HG03025 (cell line): ENCODE measurements at regions not wholly inside any gene's neighbourhood (a gene's known extent, or its start where the extent isn't known, plus 50 kb on each side); places are given as distances from the start of the nearest gene placed in this dataset.
"Not testable (repeated sequence)": the region's sequence is repeated elsewhere in the genome, so short reads cannot be mapped to it uniquely, and the experiment has no call there.

Experiments
- ATAC-seq: cut with Tn5 transposase; IDR thresholded peaks from one replicate; pipeline ENCODE4 v1.9.1; 2021; ENCODE audit warnings: mild to moderate bottlenecking, moderate library complexity; ENCODE audit not compliant: unreplicated experiment, low FRiP score

- no peak for ATAC-seq
These were observed 120.0 kb downstream of the GALR1 start for GRCh38 chr18:77369644-77370043.

- ATAC-seq = no peak
These were observed 124.2 kb downstream of the GALR1 start for GRCh38 chr18:77373730-77374445.

GRCh38 chr18:77374446-77374805 is 124.8 kb downstream of the GALR1 start:
- ATAC-seq = no peak

- no peak for ATAC-seq
These were observed 126.5 kb downstream of the GALR1 start for GRCh38 chr18:77376043-77376732.

GRCh38 chr18:77376733-77377094 is 127.1 kb downstream of the GALR1 start:
- ATAC-seq = no peak

GRCh38 chr18:77377813-77378212 is 128.2 kb downstream of the GALR1 start:
- ATAC-seq = no peak

GRCh38 chr18:77379976-77380509 is 130.4 kb downstream of the GALR1 start:
- ATAC-seq = no peak

- ATAC-seq = no peak
These were observed 131.0 kb downstream of the GALR1 start for GRCh38 chr18:77380695-77381094.

- no peak for ATAC-seq
These were observed 142.7 kb downstream of the GALR1 start for GRCh38 chr18:77392321-77392720.

GRCh38 chr18:77393519-77393918 is 143.9 kb downstream of the GALR1 start:
- ATAC-seq = no peak

- ATAC-seq = no peak
These were observed 146.3 kb downstream of the GALR1 start for GRCh38 chr18:77395953-77396352.

- no peak for ATAC-seq
These were observed 147.4 kb downstream of the GALR1 start for GRCh38 chr18:77397056-77397455.

GRCh38 chr18:77397617-77398016 is 148.0 kb downstream of the GALR1 start:
- no peak for ATAC-seq

- no peak for ATAC-seq
These were observed 150.9 kb downstream of the GALR1 start for GRCh38 chr18:77400561-77400960.

- ATAC-seq = no peak
These were observed 151.5 kb downstream of the GALR1 start for GRCh38 chr18:77401173-77401572.

GRCh38 chr18:77403969-77404535 is 154.4 kb downstream of the GALR1 start:
- ATAC-seq = no peak

- no peak for ATAC-seq
These were observed 155.4 kb downstream of the GALR1 start for GRCh38 chr18:77405096-77405495.

- ATAC-seq = no peak
These were observed 158.1 kb downstream of the GALR1 start for GRCh38 chr18:77407733-77408132.

- ATAC-seq = not testable (repeated sequence)
These were observed 171.9 kb downstream of the GALR1 start for GRCh38 chr18:77421546-77421945.

GRCh38 chr18:77422974-77423867 is 173.6 kb downstream of the GALR1 start:
- ATAC-seq = no peak

- ATAC-seq = no peak
These were observed 183.4 kb downstream of the GALR1 start for GRCh38 chr18:77433076-77433475.
